SK-N-MC (cell line): ENCODE measurements at regions not wholly inside any gene's neighbourhood (a gene's known extent, or its start where the extent isn't known, plus 50 kb on each side); places are given as distances from the start of the nearest gene placed in this dataset.

Experiments used
- EZH2 ChIP-seq: fragments of 200-600 bp; sonication (generic); IDR thresholded peaks from one replicate; pipeline ENCODE4 v1.6.1; 2017; ENCODE audit warnings: antibody characterized with exemption
- FOXP2 ChIP-seq: optimal IDR thresholded peaks from 2 replicates; pipeline ENCODE3; 2011; ENCODE audit warnings: mild to moderate bottlenecking, moderate library complexity; ENCODE audit not compliant: insufficient read depth; ENCODE audit errors: extremely low read length, control extremely low read depth
- POLR2AphosphoS5 ChIP-seq: IDR thresholded peaks from 2 replicates; pipeline ENCODE4 v1.6.1; 2012; ENCODE audit warnings: mild to moderate bottlenecking, low read depth, low read length, borderline replicate concordance

- TF ChIP-seq POLR2AphosphoS5 (no peak), EZH2 (no peak), FOXP2 (no peak)
These were observed 331.2 kb upstream of the DAB2 start for GRCh38 chr5:39755986-39756385.
